C1 segment of cervical spinal cord (tissue), 14 donors: ENCODE measurements at regions not wholly inside any gene's neighbourhood (a gene's known extent, or its start where the extent isn't known, plus 50 kb on each side); places are given as distances from the start of the nearest gene placed in this dataset.

Experiments used
- DNase-seq, 14 donors: peaks; one replicate each; lab custom pipeline; 2025; lab: John Stamatoyannopoulos, UW

DNA sequence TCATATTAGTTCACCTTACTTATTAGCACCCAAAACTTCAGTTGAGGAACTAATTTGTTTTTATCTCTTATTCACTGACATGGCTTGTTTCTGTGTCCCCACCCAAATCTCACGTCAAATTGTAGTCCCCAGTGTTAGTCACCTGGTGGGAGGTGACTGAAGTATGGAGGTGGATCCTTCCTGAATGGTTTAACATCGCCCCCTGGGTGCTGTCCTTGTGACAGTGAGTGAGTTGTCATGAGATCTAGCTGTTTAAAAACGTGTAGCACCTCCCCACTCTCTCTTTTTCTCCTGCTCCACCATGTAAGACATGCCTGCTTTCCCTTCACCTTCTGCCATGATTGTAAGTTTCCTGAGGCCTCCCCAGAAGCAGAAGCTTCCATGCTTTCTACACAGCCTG lies 75.0 kb upstream of the HECTD2 start:
- DNase-seq, result no peak

DNA sequence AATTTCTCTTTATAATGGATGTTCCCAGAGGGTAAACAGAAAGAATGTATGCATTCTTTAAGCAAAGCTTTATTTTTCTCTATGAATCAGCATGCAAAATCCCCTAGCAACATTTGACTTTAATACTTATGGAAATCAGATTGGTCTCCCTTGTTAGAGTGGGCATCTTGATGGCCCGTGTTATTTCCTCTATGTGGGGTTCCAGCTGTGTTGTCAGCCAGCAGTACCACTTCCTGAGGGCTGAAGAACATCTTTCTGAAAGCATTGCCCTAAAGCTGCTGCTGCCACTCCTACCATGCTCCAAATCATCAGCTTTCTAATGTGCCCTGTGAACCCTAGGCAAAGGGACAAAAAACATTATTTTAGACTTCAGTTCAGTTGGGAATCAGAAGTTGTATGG lies 70.4 kb upstream of the HECTD2 start:
- no peak for DNase-seq

DNA sequence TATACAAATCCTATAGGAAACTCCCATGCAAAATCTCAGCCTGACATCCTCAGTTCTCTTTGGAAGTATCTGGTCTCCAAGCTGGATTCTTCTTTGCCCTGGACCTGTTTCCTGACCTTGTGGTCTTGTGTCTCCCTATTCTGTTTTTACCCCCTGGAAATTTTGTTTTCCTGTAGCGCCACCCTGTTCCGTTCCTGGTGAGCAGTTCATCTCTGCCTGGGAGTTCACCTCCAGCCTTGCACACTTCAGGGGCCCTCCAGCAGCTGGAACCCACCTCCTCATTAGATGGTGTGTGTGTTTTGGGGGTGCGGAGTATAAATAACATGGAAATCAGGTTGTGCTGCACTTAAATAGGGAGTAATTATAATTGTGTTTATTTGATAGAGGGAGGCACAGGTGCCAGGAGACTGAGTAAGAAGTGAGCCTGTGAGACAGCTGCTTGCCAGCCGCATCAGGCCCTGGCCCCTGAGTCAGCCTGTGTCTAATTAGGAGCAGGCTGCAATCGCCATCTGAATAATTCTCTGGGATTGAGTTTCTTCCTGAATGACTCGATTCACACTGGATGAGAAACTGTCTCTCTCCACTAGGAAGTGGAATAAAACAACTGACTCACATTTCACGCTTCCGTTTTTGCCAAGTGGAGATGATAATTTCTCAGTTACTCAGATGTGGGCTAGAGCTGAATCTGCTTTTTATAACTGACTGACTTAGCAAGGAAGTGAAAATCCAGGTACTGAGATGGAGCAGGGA lies 69.4 kb upstream of the HECTD2 start:
- peak in 2 of 14 donors; percentile 28 to 69 for DNase-seq

DNA sequence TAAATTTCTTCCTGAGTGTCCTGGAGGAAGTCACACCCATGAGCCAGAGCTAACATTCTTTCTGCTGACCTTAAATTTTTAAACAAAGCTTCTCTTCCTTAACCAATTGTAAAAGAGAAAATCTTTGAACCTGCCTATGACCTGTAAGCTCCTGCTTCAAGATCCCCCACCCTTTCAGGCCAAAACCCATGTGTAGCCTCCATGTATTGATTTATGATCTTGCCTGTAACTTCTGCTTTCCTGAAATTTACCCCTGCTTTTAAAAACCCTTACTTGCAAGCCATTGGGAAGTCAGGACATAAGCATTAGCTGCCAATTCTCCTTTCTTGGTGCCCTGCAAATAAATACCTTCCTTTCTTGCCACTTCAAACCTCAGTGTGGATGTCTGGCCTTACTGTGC lies 68.5 kb upstream of the HECTD2 start:
- no peak for DNase-seq

DNA sequence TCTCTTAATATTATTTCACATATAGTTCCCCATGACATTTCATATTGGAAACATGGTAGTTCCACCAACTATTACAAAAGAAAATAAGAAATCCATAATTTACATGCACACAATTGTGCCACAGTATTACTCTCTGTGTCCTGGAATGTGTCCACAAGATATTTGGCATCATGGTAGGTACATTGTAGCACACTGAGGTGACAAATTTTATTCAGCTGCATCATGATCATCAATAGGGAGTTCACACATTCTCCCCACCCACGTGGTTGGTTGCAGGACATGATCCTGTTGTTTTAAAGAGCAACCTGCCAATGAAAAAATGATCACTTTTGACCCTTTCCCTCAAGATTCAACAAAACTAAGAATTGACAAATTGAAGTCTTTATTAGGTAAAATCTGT lies 67.1 kb upstream of the HECTD2 start:
- DNase-seq, result no peak

DNA sequence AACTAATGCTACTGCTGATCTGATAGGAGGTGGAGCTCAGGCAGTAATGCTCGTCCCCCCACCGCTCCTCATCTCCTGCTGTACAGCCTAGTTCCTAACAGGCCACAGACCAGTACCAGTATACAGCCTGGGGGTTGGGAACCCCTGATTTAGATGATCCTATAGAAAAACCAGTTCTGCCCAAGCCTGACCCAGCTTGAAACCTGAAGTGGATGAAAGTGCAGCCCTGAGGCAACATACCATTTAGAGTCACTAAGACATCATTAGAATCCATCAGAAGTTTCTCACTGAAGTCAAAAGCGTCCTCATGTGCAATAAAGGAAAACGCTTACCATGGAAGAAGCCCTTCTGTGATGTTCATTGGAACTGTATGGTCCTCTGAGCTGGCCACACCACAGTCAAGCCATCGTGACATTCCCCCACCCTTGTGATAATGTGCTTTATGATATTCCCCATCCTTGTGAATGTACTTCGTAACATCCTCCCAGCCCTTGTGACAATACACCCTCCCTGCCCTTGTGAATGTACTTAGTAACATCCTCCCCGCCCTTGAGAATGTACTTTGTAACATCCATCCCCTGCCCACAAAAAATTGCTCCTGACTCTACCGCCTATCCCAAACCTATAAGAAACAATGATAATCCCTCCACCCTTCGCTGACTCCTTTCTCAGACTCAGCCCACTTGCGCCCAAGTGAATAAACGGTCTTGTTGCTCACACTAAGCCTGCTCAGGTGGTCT lies 65.9 kb upstream of the HECTD2 start:
- DNase-seq, result no peak

DNA sequence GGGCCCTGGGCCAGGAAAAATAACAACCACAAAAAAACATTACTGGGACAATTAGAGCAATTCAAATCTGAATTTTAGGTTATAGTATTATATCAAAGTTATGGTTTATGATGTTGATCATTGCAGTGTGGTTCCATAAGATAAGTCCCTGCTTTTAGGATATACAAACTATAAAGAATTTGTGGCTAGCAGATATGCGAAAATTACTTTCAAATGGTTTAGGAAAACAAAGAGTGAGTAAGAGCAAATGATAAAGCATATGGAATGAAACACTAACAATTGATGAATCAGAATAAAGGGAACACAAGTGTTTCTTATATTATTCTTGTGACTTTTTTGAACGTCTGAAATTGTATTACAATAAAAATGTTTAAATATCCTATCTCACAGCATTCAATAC lies 64.4 kb upstream of the HECTD2 start:
- DNase-seq, result no peak

DNA sequence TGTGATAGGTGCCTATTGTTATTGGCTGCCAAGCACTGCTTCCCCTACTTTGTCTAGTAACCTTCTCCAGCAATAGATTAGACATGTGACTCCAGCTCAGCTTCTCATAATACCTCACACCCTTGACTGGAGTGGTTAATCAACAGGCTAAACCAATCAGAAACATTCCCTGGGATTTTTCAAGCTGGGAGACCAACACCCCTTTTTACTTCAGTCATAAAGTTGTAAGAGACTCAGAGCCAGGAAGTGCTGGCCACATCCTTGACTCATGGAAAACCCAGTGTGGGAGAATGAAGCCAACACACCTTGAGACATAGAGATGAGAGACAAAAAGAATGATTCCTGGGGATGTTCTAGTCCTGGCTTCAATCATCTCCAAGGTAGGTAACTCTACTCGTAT lies 62.6 kb upstream of the HECTD2 start:
- no peak for DNase-seq

DNA sequence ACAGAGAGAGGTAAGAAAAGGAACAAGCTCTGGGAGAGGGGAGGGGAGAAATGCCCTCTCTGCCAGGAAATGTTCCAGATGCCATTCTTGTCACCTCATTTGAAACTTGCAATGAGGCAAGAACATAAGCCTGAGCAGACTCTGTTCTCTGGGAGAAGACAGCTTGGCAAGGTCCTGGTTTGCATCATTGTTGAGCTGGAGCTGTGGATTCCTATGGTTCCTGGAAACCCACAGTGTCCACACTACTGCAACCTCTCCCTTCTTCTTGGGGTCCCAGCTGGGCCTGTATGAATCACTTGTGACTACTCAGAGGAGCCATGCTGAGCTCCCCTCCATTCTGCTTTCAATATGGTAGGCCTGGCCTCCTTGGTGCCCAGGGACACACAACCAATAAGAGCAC lies 60.8 kb upstream of the HECTD2 start:
- peak in 1 of 14 donors; percentile 27 for DNase-seq

DNA sequence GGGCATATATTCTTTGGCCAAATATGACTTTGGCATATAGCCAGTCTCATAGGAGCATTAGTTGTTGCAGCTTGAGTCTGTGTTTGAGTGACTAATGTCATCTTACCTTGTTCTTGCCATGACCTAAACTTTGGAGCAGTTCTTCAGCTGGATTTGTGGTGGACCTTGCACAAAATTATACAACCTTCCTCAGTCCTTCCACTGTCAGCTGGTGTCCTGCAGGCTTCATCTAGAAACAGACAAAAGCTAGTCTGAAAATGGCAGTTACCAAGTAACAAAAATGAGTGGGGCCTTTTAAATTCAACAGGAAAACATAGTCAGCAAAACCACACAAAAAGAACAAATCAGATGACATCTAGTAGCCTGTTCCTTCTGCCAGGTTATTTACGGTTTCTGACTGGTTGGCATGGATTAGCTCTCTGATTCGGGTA lies 59.5 kb upstream of the HECTD2 start:
- no peak for DNase-seq

DNA sequence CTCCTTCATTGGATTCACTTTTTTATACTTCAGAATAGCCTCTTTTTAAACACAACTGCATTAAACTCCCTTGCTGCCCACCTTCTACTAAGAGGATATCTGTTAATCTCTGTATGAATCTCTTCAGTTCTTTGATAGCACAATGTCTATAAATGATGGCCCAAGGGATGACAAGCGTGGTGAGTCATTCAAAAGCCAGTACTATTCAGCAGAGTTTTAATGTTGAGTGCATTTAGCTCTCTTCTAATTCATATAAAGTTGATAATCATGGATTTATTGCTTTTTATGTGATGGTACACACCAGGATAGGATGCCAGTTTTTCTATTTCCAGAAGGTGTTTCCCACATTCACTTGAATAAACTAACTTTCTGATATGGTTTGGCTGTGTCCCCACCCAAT lies 57.4 kb upstream of the HECTD2 start:
- DNase-seq, result no peak

DNA sequence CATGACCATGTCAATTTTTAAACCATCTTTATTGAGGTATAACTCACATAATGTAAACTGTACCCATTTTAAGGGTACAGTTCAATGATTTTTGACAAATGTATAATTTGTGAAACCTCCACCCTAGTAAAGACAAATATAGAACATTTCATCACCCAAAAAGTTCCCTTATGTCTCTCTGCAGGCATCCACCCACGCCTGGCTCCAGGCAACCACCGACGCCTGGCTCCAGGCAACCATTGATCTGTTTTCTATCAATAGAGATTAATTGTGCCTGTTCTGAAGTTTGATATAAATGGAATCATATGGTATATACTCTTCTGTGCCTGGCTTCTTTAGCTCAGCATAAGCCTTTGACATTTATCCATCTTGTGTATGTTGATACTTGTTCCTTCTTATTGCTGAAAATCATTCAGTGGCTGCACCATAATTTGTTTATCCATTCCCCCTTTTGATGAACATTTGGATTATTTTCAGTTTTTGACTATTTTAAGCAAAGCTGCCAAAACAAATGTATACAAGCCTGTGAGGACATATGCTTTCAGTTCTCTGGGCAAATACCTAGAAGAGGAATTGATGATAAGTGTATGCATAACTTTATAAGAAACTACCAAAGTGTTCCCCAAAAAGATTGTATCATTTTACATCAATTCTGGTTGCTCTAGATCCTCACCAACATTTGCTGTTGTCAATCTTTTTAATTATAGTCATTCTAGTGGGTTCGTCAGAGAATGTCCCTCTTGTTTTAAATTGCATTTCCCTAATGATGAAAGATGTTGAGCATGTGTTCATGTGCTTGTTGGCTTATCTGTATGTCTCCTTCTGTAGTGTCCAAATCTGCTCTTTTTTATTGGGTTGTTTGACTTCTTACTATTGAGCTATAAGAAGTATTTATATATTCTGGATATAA lies 55.7 kb upstream of the HECTD2 start:
- DNase-seq, result no peak

DNA sequence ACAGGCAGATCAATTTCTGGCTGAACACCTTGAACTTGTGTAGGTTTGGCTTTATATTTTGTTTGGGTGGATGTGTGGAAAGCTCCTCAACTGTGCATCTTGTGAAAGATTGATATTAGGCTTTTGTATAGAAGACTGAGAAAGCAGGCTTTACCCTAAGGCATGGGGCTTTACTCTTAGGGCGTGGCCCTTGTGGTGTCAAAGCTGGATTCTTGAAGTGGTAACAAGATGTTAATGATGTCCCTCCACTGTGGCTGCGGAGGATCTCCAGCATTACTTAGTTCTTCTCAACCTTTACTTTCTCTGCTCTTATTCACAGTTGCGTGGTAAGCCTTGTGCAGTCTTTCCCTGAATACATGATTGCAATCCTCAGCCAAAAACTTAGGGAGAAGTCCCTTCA lies 54.1 kb upstream of the HECTD2 start:
- no peak for DNase-seq

DNA sequence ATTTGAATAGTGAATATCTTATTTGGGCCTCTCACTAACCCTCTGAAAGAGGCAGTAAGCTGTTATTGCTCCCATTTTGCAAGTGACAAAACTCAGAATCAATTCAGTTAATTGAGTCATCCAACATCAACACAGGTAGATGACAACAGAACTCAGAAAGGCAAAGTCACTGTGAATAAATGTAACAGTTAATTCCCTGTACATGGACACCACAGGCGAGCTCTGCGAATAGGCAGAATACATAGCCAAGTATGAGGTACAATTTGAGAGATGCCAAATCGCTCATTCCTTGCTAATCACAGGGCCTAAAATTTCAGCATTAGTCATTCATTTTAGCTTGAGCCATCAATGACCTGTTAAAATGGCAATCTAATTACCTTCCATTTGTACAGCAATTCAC lies 52.6 kb upstream of the HECTD2 start:
- no peak for DNase-seq
